ENCODE measurements at regions not wholly inside any gene's neighbourhood (a gene's known extent, or its start where the extent isn't known, plus 50 kb on each side); places are given as distances from the start of the nearest gene placed in this dataset.

- no peak for DNase-seq (ENCODE audit: low read depth)
- no peak for TF ChIP-seq CTCF (IDR thresholded peaks at IDR 0.05; ENCODE audit: control insufficient read depth, insufficient read depth, low read depth, low read length, missing control alignments)
- H3K4me3 ChIP-seq (ENCODE audit: control insufficient read depth, low read depth, low read length), result no peak overlapping the region
Observed at GRCh38 chr9:86766511-86766910, 180.8 kb downstream of the GAS1 start.

GRCh38 chr9:86765746-86766430, 181.4 kb downstream of the GAS1 start:
- DNase-seq (ENCODE audit: low read depth), result no peak
- TF ChIP-seq CTCF (IDR thresholded peaks at IDR 0.05; ENCODE audit: control insufficient read depth, insufficient read depth, low read depth, low read length, missing control alignments), result no peak
- H3K4me3 ChIP-seq (ENCODE audit: control insufficient read depth, low read depth, low read length), result no peak overlapping the region

GRCh38 chr9:86764671-86765343, 182.5 kb downstream of the GAS1 start:
- TF ChIP-seq CTCF (IDR thresholded peaks at IDR 0.05; ENCODE audit: control insufficient read depth, insufficient read depth, low read depth, low read length, missing control alignments), result no peak
- no peak overlapping the region for H3K4me3 ChIP-seq (ENCODE audit: control insufficient read depth, low read depth, low read length)
- DNase-seq (ENCODE audit: low read depth), result no peak

- H3K4me3 ChIP-seq (ENCODE audit: control insufficient read depth, low read depth, low read length), result no peak overlapping the region
- DNase-seq (ENCODE audit: low read depth), result no peak
- no peak for TF ChIP-seq CTCF (IDR thresholded peaks at IDR 0.05; ENCODE audit: control insufficient read depth, insufficient read depth, low read depth, low read length, missing control alignments)
Observed at GRCh38 chr9:86764221-86764624, 183.1 kb downstream of the GAS1 start.

- no peak overlapping the region for H3K4me3 ChIP-seq (ENCODE audit: control insufficient read depth, low read depth, low read length)
- DNase-seq (ENCODE audit: low read depth), result no peak
- no peak for TF ChIP-seq CTCF (IDR thresholded peaks at IDR 0.05; ENCODE audit: control insufficient read depth, insufficient read depth, low read depth, low read length, missing control alignments)
Observed at GRCh38 chr9:86763791-86764190, 183.5 kb downstream of the GAS1 start.

GRCh38 chr9:86757382-86757720, 190.0 kb downstream of the GAS1 start:
- no peak for TF ChIP-seq CTCF (IDR thresholded peaks at IDR 0.05; ENCODE audit: control insufficient read depth, insufficient read depth, low read depth, low read length, missing control alignments)
- no peak for DNase-seq (ENCODE audit: low read depth)
- no peak overlapping the region for H3K4me3 ChIP-seq (ENCODE audit: control insufficient read depth, low read depth, low read length)

Data from AG09309 (cell line).